ENCODE measurements at regions not wholly inside any gene's neighbourhood (a gene's known extent, or its start where the extent isn't known, plus 50 kb on each side); places are given as distances from the start of the nearest gene placed in this dataset.
"Not testable (repeated sequence)": the region's sequence is repeated elsewhere in the genome, so short reads cannot be mapped to it uniquely, and the experiment has no call there.

- dilution Hi-C loops (cut with MboI; ENCODE audit: extremely low pct_ligation_motif_present, low sequenced_read_pairs); H3K4me1 ChIP-seq (ENCODE audit: control insufficient read depth, extremely low read depth, insufficient read depth, low read length); H3K9ac ChIP-seq (ENCODE audit: control insufficient read depth, extremely low read depth, insufficient read depth, low read length); H3K9me3 ChIP-seq (ENCODE audit: control insufficient read depth, low read depth, low read length); H3K79me2 ChIP-seq (ENCODE audit: control insufficient read depth, insufficient read depth, low read length); H3K9me1 ChIP-seq (ENCODE audit: control insufficient read depth, extremely low read depth, insufficient read depth, low read length); H3K36me3 ChIP-seq (ENCODE audit: control insufficient read depth in 2 of 2, extremely low read depth in 1 of 2, insufficient read depth in 2 of 2, low read length in 2 of 2); H3K4me3 ChIP-seq (ENCODE audit: control insufficient read depth in 2 of 3, extremely low read depth in 1 of 3, insufficient read depth in 2 of 3, low read depth in 1 of 3, low read length in 3 of 3); H4K20me1 ChIP-seq (ENCODE audit: control insufficient read depth, extremely low read depth, insufficient read depth, low read length); DNase-seq (ENCODE audit: low read depth, low spot score); H3K27me3 ChIP-seq (ENCODE audit: control insufficient read depth, extremely low read depth, insufficient read depth, low read length); H3K4me2 ChIP-seq (ENCODE audit: control insufficient read depth, extremely low read depth, insufficient read depth, low read depth, low read length); H2AFZ ChIP-seq (ENCODE audit: control insufficient read depth, low read length); H3K27ac ChIP-seq (ENCODE audit: control insufficient read depth, insufficient read depth, low read length); FAIRE-seq: not testable (repeated sequence)
Measured at GRCh38 chr11:71730748-71731147, 102.3 kb upstream of the DEFB108B start.

GRCh38 chr11:71734368-71734767 is 98.6 kb upstream of the DEFB108B start:
- H3K9me3 ChIP-seq (ENCODE audit: control insufficient read depth, low read depth, low read length); H3K27ac ChIP-seq (ENCODE audit: control insufficient read depth, insufficient read depth, low read length); H3K36me3 ChIP-seq (ENCODE audit: control insufficient read depth in 2 of 2, extremely low read depth in 1 of 2, insufficient read depth in 2 of 2, low read length in 2 of 2); H3K27me3 ChIP-seq (ENCODE audit: control insufficient read depth, extremely low read depth, insufficient read depth, low read length); H3K9ac ChIP-seq (ENCODE audit: control insufficient read depth, extremely low read depth, insufficient read depth, low read length); H3K4me2 ChIP-seq (ENCODE audit: control insufficient read depth, extremely low read depth, insufficient read depth, low read depth, low read length); FAIRE-seq; DNase-seq (ENCODE audit: low read depth, low spot score); dilution Hi-C loops (cut with MboI; ENCODE audit: extremely low pct_ligation_motif_present, low sequenced_read_pairs); H3K79me2 ChIP-seq (ENCODE audit: control insufficient read depth, insufficient read depth, low read length); H3K9me1 ChIP-seq (ENCODE audit: control insufficient read depth, extremely low read depth, insufficient read depth, low read length); H4K20me1 ChIP-seq (ENCODE audit: control insufficient read depth, extremely low read depth, insufficient read depth, low read length); H2AFZ ChIP-seq (ENCODE audit: control insufficient read depth, low read length); H3K4me1 ChIP-seq (ENCODE audit: control insufficient read depth, extremely low read depth, insufficient read depth, low read length); H3K4me3 ChIP-seq (ENCODE audit: control insufficient read depth in 2 of 3, extremely low read depth in 1 of 3, insufficient read depth in 2 of 3, low read depth in 1 of 3, low read length in 3 of 3): not testable (repeated sequence)

- dilution Hi-C loops (cut with MboI; ENCODE audit: extremely low pct_ligation_motif_present, low sequenced_read_pairs); DNase-seq (ENCODE audit: low read depth, low spot score); H2AFZ ChIP-seq (ENCODE audit: control insufficient read depth, low read length); FAIRE-seq; H3K4me1 ChIP-seq (ENCODE audit: control insufficient read depth, extremely low read depth, insufficient read depth, low read length); H3K79me2 ChIP-seq (ENCODE audit: control insufficient read depth, insufficient read depth, low read length); H3K9me1 ChIP-seq (ENCODE audit: control insufficient read depth, extremely low read depth, insufficient read depth, low read length); H4K20me1 ChIP-seq (ENCODE audit: control insufficient read depth, extremely low read depth, insufficient read depth, low read length); H3K27ac ChIP-seq (ENCODE audit: control insufficient read depth, insufficient read depth, low read length); H3K4me3 ChIP-seq (ENCODE audit: control insufficient read depth in 2 of 3, extremely low read depth in 1 of 3, insufficient read depth in 2 of 3, low read depth in 1 of 3, low read length in 3 of 3); H3K4me2 ChIP-seq (ENCODE audit: control insufficient read depth, extremely low read depth, insufficient read depth, low read depth, low read length); H3K27me3 ChIP-seq (ENCODE audit: control insufficient read depth, extremely low read depth, insufficient read depth, low read length); H3K36me3 ChIP-seq (ENCODE audit: control insufficient read depth in 2 of 2, extremely low read depth in 1 of 2, insufficient read depth in 2 of 2, low read length in 2 of 2); H3K9ac ChIP-seq (ENCODE audit: control insufficient read depth, extremely low read depth, insufficient read depth, low read length); H3K9me3 ChIP-seq (ENCODE audit: control insufficient read depth, low read depth, low read length): not testable (repeated sequence)
Measured at GRCh38 chr11:71738317-71738716, 94.7 kb upstream of the DEFB108B start.

GRCh38 chr11:71743385-71743784 is 89.6 kb upstream of the DEFB108B start:
- FAIRE-seq, result not testable (repeated sequence)

GRCh38 chr11:71745656-71746055 is 87.3 kb upstream of the DEFB108B start:
- DNase-seq (ENCODE audit: low read depth, low spot score); H3K36me3 ChIP-seq (ENCODE audit: control insufficient read depth in 2 of 2, extremely low read depth in 1 of 2, insufficient read depth in 2 of 2, low read length in 2 of 2); dilution Hi-C loops (cut with MboI; ENCODE audit: extremely low pct_ligation_motif_present, low sequenced_read_pairs); H3K9me1 ChIP-seq (ENCODE audit: control insufficient read depth, extremely low read depth, insufficient read depth, low read length); H4K20me1 ChIP-seq (ENCODE audit: control insufficient read depth, extremely low read depth, insufficient read depth, low read length); H3K4me1 ChIP-seq (ENCODE audit: control insufficient read depth, extremely low read depth, insufficient read depth, low read length); H3K27me3 ChIP-seq (ENCODE audit: control insufficient read depth, extremely low read depth, insufficient read depth, low read length); H3K9me3 ChIP-seq (ENCODE audit: control insufficient read depth, low read depth, low read length); H3K79me2 ChIP-seq (ENCODE audit: control insufficient read depth, insufficient read depth, low read length); FAIRE-seq; H3K27ac ChIP-seq (ENCODE audit: control insufficient read depth, insufficient read depth, low read length): not testable (repeated sequence)
- Histone ChIP-seq H3K4me2 (ENCODE audit: control insufficient read depth, extremely low read depth, insufficient read depth, low read depth, low read length) (peak overlapping the region; percentile 78), H3K4me3 (ENCODE audit: control insufficient read depth in 2 of 3, extremely low read depth in 1 of 3, insufficient read depth in 2 of 3, low read depth in 1 of 3, low read length in 3 of 3) (peak overlapping the region in 2 of 3 experiments; percentile 23 to 43), H2AFZ (ENCODE audit: control insufficient read depth, low read length) (peak overlapping the region; percentile 43), H3K9ac (ENCODE audit: control insufficient read depth, extremely low read depth, insufficient read depth, low read length) (peak overlapping the region; percentile 52)

More at GRCh38 chr11:71743385-71743784, 89.6 kb upstream of the DEFB108B start:
- H3K27ac ChIP-seq (ENCODE audit: control insufficient read depth, insufficient read depth, low read length); dilution Hi-C loops (cut with MboI; ENCODE audit: extremely low pct_ligation_motif_present, low sequenced_read_pairs); H3K9me1 ChIP-seq (ENCODE audit: control insufficient read depth, extremely low read depth, insufficient read depth, low read length); H3K4me2 ChIP-seq (ENCODE audit: control insufficient read depth, extremely low read depth, insufficient read depth, low read depth, low read length); H3K4me1 ChIP-seq (ENCODE audit: control insufficient read depth, extremely low read depth, insufficient read depth, low read length); H3K36me3 ChIP-seq (ENCODE audit: control insufficient read depth in 2 of 2, extremely low read depth in 1 of 2, insufficient read depth in 2 of 2, low read length in 2 of 2); H3K79me2 ChIP-seq (ENCODE audit: control insufficient read depth, insufficient read depth, low read length); H3K9ac ChIP-seq (ENCODE audit: control insufficient read depth, extremely low read depth, insufficient read depth, low read length); H3K27me3 ChIP-seq (ENCODE audit: control insufficient read depth, extremely low read depth, insufficient read depth, low read length); H4K20me1 ChIP-seq (ENCODE audit: control insufficient read depth, extremely low read depth, insufficient read depth, low read length); DNase-seq (ENCODE audit: low read depth, low spot score); H3K9me3 ChIP-seq (ENCODE audit: control insufficient read depth, low read depth, low read length); H3K4me3 ChIP-seq (ENCODE audit: control insufficient read depth in 2 of 3, extremely low read depth in 1 of 3, insufficient read depth in 2 of 3, low read depth in 1 of 3, low read length in 3 of 3); H2AFZ ChIP-seq (ENCODE audit: control insufficient read depth, low read length): not testable (repeated sequence)
